Caco-2 (cell line): ENCODE measurements at regions not wholly inside any gene's neighbourhood (a gene's known extent, or its start where the extent isn't known, plus 50 kb on each side); places are given as distances from the start of the nearest gene placed in this dataset.

Experiments used
- BruUV-seq: library from RNA; stranded (reverse); fragments of 400-500 nt; replicated peaks from 2 replicates; lab custom pipeline; 2021; lab: Mats Ljungman, UMichigan
- CTCF ChIA-PET: fragments of 300-600 bp; sonication (Branson Sonifier 250); formaldehyde crosslinking; loops from one replicate; lab custom pipeline; 2022; ENCODE audit warnings: antibody characterized with exemption; lab: Charles Lee
- POLR2A ChIA-PET: fragments of 300-600 bp; sonication (Branson Sonifier 250); formaldehyde crosslinking; loops from one replicate; lab custom pipeline; 2022; ENCODE audit warnings: antibody characterized with exemption; lab: Charles Lee
- DNase-seq, 2 experiments: peaks; one replicate each; pipeline versions ENCODE4 v3.0.0 to v3.0.0-alpha.2; 2020 to 2022
- H3K27me3 ChIP-seq: replicated peaks from 2 replicates; pipeline ENCODE4 v1.6.0; 2011; ENCODE audit warnings: low read length; ENCODE audit not compliant: control insufficient read depth, insufficient read depth
- H3K36me3 ChIP-seq: 2 replicates; pipeline ENCODE4 v1.5.1; 2011; ENCODE audit warnings: low read length; ENCODE audit not compliant: control insufficient read depth, insufficient read depth
- H3K4me1 ChIP-seq: fragments of 250-450 bp; sonication (Bioruptor Pico); 2 replicates; pipeline ENCODE4 v1.5.1; 2020; ENCODE audit warnings: mild to moderate bottlenecking
- H3K4me3 ChIP-seq: 2 replicates; pipeline ENCODE4 v1.5.1; 2011; ENCODE audit warnings: low read depth, mild to moderate bottlenecking, control low read depth, low read length
- H3K9me3 ChIP-seq: fragments of 250-450 bp; sonication (Bioruptor Pico); 2 replicates; pipeline ENCODE4 v1.5.1; 2020; ENCODE audit warnings: mild to moderate bottlenecking, moderate library complexity
- H3K27ac Mint-ChIP-seq: one replicate; pipeline ENCODE4 v1.8.0; 2022; ENCODE audit warnings: mixed read lengths; ENCODE audit not compliant: unreplicated experiment
- H3K27me3 Mint-ChIP-seq: one replicate; pipeline ENCODE4 v1.8.0; 2022; ENCODE audit warnings: mixed read lengths; ENCODE audit not compliant: insufficient read depth, unreplicated experiment
- H3K36me3 Mint-ChIP-seq: one replicate; pipeline ENCODE4 v1.8.0; 2022; ENCODE audit warnings: mild to moderate bottlenecking, mixed read lengths; ENCODE audit not compliant: insufficient read depth, unreplicated experiment
- H3K4me1 Mint-ChIP-seq: one replicate; pipeline ENCODE4 v1.8.0; 2022; ENCODE audit warnings: low read depth, mixed read lengths; ENCODE audit not compliant: unreplicated experiment
- H3K4me3 Mint-ChIP-seq: one replicate; pipeline ENCODE4 v1.8.0; 2022; ENCODE audit warnings: mild to moderate bottlenecking, moderate library complexity, mixed read lengths; ENCODE audit not compliant: unreplicated experiment
- H3K9me3 Mint-ChIP-seq: one replicate; pipeline ENCODE4 v1.8.0; 2022; ENCODE audit warnings: mixed read lengths; ENCODE audit not compliant: unreplicated experiment
- CTCF ChIP-seq, 2 experiments: fragments of 200-600 bp in 1 of 2; IDR thresholded peaks; 1 replicate in 1 of 2; 2 replicates in 1 of 2; pipeline versions ENCODE4 v1.5.1 to v1.8.0; 2011 to 2022; ENCODE audit warnings: antibody characterized with exemption in 1 of 2, control low read depth in 1 of 2, inconsistent platforms in 1 of 2, low read depth in 1 of 2, low read length in 1 of 2, mild to moderate bottlenecking in 1 of 2, moderate library complexity in 1 of 2; ENCODE audit not compliant: insufficient read depth in 1 of 2, severe bottlenecking in 1 of 2, unreplicated experiment in 1 of 2
- intact Hi-C: fragments of 100-400 bp; cut with micrococcal nuclease; formaldehyde crosslinking; loops from one replicate; pipeline ENCODE4 v1.10.0; 2022; ENCODE audit not compliant: unreplicated experiment

- no peak for DNase-seq
- Histone ChIP-seq H3K36me3 (no peaks in the 10 kb centered on the region), H3K4me1 (no peaks in the 10 kb centered on the region), H3K27me3 (no peaks in the 10 kb centered on the region), H3K4me3 (no peak overlapping the region), H3K9me3 (no peaks in the 10 kb centered on the region)
- BruUV-seq, result no TSS peak
- intact Hi-C loops, result no loop called here
- Mint-ChIP-seq H3K27ac (no peak overlapping the region), H3K27me3 (peaks cover 17% of the 10 kb centered on the region), H3K36me3 (no peaks in the 10 kb centered on the region), H3K4me1 (no peaks in the 10 kb centered on the region), H3K4me3 (no peak overlapping the region), H3K9me3 (no peaks in the 10 kb centered on the region)
- TF ChIP-seq CTCF (IDR thresholded peaks at IDR 0.05; ENCODE audit: insufficient read depth in 1 of 2, low read depth in 1 of 2, low read length in 1 of 2, severe bottlenecking in 1 of 2, unreplicated experiment in 1 of 2), result no peak
- ChIA-PET CTCF (no interaction called here), POLR2A (no interaction called here)
Observed at GRCh38 chr1:110728388-110729001, 53.8 kb upstream of the KCNA3 start.

- intact Hi-C loops, result no loop called here
- ChIA-PET CTCF (no interaction called here), POLR2A (no interaction called here)
- H3K4me1 Mint-ChIP-seq, result no peaks in the 10 kb centered on the region
- no peak overlapping the region for H3K27ac Mint-ChIP-seq
- no peaks in the 10 kb centered on the region for H3K9me3 Mint-ChIP-seq
- Histone ChIP-seq H3K36me3 (no peaks in the 10 kb centered on the region), H3K9me3 (no peaks in the 10 kb centered on the region), H3K4me3 (no peak overlapping the region), H3K27me3 (no peaks in the 10 kb centered on the region), H3K4me1 (no peaks in the 10 kb centered on the region)
- H3K27me3 Mint-ChIP-seq, result peaks cover 15% of the 10 kb centered on the region
- H3K4me3 Mint-ChIP-seq, result no peak overlapping the region
- no peak for TF ChIP-seq CTCF (IDR thresholded peaks at IDR 0.05; ENCODE audit: insufficient read depth in 1 of 2, low read depth in 1 of 2, low read length in 1 of 2, severe bottlenecking in 1 of 2, unreplicated experiment in 1 of 2)
- no peak for DNase-seq
- H3K36me3 Mint-ChIP-seq, result no peaks in the 10 kb centered on the region
- BruUV-seq, result no TSS peak
Observed at GRCh38 chr1:110727246-110727645, 52.5 kb upstream of the KCNA3 start.

GRCh38 chr1:110726755-110727154 lies 52.0 kb upstream of the KCNA3 start:
- no peaks in the 10 kb centered on the region for H3K27me3 ChIP-seq
- POLR2A ChIA-PET, result no interaction called here

More at GRCh38 chr1:110726755-110727154, 52.0 kb upstream of the KCNA3 start:
- Mint-ChIP-seq H3K4me3 (no peak overlapping the region), H3K27ac (no peak overlapping the region), H3K4me1 (no peaks in the 10 kb centered on the region), H3K36me3 (no peaks in the 10 kb centered on the region), H3K27me3 (peaks cover 15% of the 10 kb centered on the region), H3K9me3 (no peaks in the 10 kb centered on the region)
- H3K9me3 ChIP-seq, result no peaks in the 10 kb centered on the region
- no peak for DNase-seq
- H3K4me3 ChIP-seq, result no peak overlapping the region
- BruUV-seq, result no TSS peak
- CTCF ChIA-PET, result no interaction called here
- no peak for TF ChIP-seq CTCF (IDR thresholded peaks at IDR 0.05; ENCODE audit: insufficient read depth in 1 of 2, low read depth in 1 of 2, low read length in 1 of 2, severe bottlenecking in 1 of 2, unreplicated experiment in 1 of 2)
- H3K4me1 ChIP-seq, result no peaks in the 10 kb centered on the region
- H3K36me3 ChIP-seq, result no peaks in the 10 kb centered on the region
- intact Hi-C loops, result no loop called here
